WERI-Rb-1 (cell line): ENCODE measurements at regions not wholly inside any gene's neighbourhood (a gene's known extent, or its start where the extent isn't known, plus 50 kb on each side); places are given as distances from the start of the nearest gene placed in this dataset.
"Not testable (repeated sequence)": the region's sequence is repeated elsewhere in the genome, so short reads cannot be mapped to it uniquely, and the experiment has no call there.

Experiments used
- DNase-seq: peaks from one replicate; pipeline ENCODE4 v3.0.0-alpha.2; 2020
- H3K27ac ChIP-seq: fragments of 250-450 bp; sonication (Bioruptor Pico); 2 replicates; pipeline ENCODE4 v1.5.1; 2020; ENCODE audit warnings: mild to moderate bottlenecking, moderate library complexity
- H3K27me3 ChIP-seq: fragments of 250-450 bp; sonication (Bioruptor Pico); 2 replicates; pipeline ENCODE4 v1.5.1; 2021; ENCODE audit warnings: mild to moderate bottlenecking, low read depth, moderate library complexity; ENCODE audit not compliant: insufficient read depth, severe bottlenecking
- H3K36me3 ChIP-seq: fragments of 250-450 bp; sonication (Bioruptor Pico); 2 replicates; pipeline ENCODE4 v1.5.1; 2020; ENCODE audit warnings: mild to moderate bottlenecking, moderate library complexity
- H3K4me3 ChIP-seq: 2 replicates; pipeline ENCODE4 v1.5.1; 2011; ENCODE audit warnings: low read depth, mild to moderate bottlenecking, control low read depth, low read length
- H3K9me3 ChIP-seq: fragments of 250-450 bp; sonication (Bioruptor Pico); 2 replicates; pipeline ENCODE4 v1.5.1; 2021; ENCODE audit warnings: mild to moderate bottlenecking, moderate library complexity; ENCODE audit not compliant: severe bottlenecking
- TF ChIP-seq, protein P1 (sequence below): IDR thresholded peaks from 2 replicates; pipeline ENCODE4 v1.5.1; 2011; ENCODE audit warnings: low read depth, mild to moderate bottlenecking, control low read depth, inconsistent platforms, low read length

DNA sequence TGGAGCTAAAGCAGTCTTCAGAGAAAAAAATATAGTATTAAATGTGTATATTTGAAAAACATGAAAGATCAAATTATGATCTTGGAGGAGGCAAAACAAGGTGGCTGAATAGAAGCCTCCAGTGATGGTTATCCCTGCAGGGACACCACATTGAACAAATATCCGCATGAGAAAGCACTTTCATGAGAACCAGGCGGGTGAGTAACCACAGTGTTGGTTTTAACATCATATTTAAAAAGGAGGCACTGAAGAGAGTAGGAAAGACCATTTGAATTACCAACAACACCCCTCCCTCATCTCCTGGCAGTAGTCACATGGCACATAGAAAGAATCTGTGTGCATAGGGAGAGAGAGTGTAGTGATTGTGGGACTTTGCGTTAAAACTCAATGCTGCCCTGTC, 759.6 kb upstream of the NRXN1 start:
- H3K27ac ChIP-seq: no peak overlapping the region
- H3K4me3 ChIP-seq: no peak overlapping the region
- TF ChIP-seq, protein P1, sequence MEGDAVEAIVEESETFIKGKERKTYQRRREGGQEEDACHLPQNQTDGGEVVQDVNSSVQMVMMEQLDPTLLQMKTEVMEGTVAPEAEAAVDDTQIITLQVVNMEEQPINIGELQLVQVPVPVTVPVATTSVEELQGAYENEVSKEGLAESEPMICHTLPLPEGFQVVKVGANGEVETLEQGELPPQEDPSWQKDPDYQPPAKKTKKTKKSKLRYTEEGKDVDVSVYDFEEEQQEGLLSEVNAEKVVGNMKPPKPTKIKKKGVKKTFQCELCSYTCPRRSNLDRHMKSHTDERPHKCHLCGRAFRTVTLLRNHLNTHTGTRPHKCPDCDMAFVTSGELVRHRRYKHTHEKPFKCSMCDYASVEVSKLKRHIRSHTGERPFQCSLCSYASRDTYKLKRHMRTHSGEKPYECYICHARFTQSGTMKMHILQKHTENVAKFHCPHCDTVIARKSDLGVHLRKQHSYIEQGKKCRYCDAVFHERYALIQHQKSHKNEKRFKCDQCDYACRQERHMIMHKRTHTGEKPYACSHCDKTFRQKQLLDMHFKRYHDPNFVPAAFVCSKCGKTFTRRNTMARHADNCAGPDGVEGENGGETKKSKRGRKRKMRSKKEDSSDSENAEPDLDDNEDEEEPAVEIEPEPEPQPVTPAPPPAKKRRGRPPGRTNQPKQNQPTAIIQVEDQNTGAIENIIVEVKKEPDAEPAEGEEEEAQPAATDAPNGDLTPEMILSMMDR: no peak
- no peaks in the 10 kb centered on the region for H3K36me3 ChIP-seq
- no peaks in the 10 kb centered on the region for H3K9me3 ChIP-seq
- no peak for DNase-seq
- H3K27me3 ChIP-seq: no peaks in the 10 kb centered on the region

DNA sequence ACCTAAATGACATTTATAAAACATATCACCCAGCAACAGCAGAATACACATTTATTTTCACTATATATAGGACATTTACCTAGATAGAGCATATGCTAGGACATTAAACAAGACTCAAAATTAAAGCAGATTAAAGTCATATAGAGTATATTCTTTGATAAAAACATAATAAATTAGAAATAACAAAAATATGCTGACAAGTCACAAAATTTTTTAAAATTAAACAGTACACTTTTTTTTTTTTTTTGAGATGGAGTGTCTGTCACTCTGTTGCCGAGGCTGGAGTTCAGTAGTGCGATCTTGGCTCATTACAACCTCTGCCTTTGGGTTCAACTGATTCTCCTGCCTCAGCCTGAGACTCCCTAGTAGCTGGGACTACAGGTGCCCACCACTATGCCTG, 758.9 kb upstream of the NRXN1 start:
- no peaks in the 10 kb centered on the region for H3K36me3 ChIP-seq
- TF ChIP-seq, protein P1: no peak
- H3K9me3 ChIP-seq: no peaks in the 10 kb centered on the region
- no peaks in the 10 kb centered on the region for H3K27me3 ChIP-seq
- no peak overlapping the region for H3K4me3 ChIP-seq
- no peak overlapping the region for H3K27ac ChIP-seq
- no peak for DNase-seq

DNA sequence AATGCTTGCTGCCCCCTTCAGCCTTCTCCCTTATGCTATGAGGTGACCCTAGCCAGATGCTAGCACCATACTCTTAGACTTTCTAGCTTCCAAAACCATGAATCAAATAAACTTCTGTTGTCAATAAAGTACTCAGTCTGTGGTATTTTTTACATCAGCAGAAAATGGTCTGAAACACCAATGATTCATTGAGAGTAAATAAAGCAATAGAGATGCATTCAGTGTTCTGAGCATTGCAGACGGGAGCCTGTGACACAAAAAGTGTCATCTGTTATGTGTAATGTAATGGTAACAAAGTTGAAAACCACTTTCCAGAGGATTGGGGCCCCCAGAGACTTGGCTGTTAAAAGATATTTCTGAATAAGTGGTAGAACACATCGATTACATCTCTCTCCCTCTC, 758.0 kb upstream of the NRXN1 start:
- H3K36me3 ChIP-seq: no peaks in the 10 kb centered on the region

DNA sequence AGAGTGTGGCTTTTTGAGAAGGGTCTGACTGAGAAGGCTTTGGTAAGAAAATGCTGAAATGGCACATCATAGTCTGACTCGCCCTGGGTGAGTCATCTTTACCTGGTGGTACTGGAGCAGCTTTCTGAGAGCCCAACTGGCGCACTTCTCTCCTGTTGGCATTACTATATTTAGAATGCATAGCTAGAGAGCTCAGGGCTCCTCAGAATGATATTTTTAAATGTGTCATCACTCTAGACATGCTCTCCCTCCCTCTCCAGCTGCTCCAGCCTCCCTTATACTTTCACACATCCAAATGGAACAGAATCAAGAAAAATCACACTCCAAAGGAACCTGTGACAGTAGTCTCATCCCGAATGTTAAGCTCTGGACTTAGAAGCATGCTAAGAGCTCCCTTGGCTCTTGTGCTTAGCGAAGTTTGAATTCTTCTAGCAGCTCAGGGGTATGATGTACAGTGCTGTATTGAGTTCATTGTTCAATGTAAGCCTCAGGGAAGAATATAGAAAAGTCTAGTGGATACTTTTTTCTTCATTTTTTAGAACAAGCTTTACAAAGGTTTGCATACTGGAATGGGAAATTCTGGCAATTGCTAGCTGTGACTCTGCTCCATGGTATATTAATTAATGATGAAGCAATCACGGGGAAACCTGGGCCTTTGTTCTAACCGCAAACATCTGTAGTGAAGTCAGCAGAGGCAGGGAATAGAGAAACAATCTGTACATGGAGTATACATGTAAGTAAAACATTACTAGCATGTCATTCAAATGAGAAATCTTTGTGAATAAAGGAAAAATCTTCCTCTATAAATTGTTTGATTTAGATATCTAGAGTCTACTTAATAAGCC, 751.2 kb upstream of the NRXN1 start:
- Histone ChIP-seq H3K36me3 (no peaks in the 10 kb centered on the region), H3K27me3 (no peaks in the 10 kb centered on the region), H3K9me3 (no peaks in the 10 kb centered on the region), H3K27ac (no peak overlapping the region), H3K4me3 (no peak overlapping the region)
- TF ChIP-seq, protein P1: no peak
- no peak for DNase-seq

More for the DNA sequence above, 758.0 kb upstream of the NRXN1 start:
- H3K27me3 ChIP-seq: no peaks in the 10 kb centered on the region
- no peaks in the 10 kb centered on the region for H3K9me3 ChIP-seq
- no peak for DNase-seq
- TF ChIP-seq, protein P1: no peak
- no peak overlapping the region for H3K4me3 ChIP-seq
- no peak overlapping the region for H3K27ac ChIP-seq

DNA sequence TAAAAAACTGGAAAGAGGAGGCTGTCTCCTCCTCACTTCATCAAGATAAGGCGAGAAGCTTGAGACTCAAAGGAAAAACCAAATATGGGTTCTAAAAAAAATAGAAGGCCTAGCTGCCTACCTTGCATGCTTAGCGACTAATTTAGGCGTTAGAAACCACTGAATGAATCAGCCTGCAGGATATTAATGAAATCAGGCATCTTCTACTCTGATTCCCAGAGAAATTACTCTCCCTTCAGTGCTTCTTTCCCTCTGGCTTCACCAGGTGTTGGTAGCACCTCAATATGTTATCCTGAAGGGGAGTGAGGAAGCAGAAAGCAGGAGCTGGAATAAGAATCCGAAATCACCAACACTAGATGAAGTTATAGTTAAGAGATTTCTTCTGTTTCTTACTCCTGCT, 749.8 kb upstream of the NRXN1 start:
- Histone ChIP-seq H3K9me3 (no peaks in the 10 kb centered on the region), H3K4me3 (no peak overlapping the region), H3K36me3 (no peaks in the 10 kb centered on the region), H3K27ac (no peak overlapping the region), H3K27me3 (no peaks in the 10 kb centered on the region)
- TF ChIP-seq, protein P1: no peak
- DNase-seq: no peak

DNA sequence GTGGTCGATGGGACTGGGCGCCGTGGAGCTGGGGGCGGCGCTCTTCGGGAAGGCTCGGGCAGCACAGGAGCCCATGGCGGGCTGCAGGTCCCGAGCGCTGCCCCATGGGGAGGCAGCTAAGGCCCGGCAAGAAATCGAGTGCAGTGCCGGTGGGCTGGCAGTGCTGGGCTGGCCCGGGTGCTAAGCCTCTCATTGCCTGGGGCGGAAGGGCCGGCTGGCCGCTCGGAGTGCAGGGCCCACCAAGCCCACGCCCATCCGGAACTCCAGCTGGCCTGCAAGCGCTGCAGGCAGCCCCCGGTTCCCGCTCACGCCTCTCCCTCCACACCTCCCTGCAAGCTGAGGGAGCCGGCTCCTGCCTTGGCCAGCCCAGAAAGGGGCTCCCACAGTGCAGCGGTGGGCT, 748.4 kb upstream of the NRXN1 start:
- Histone ChIP-seq H3K36me3 (no peaks in the 10 kb centered on the region), H3K27me3 (no peaks in the 10 kb centered on the region), H3K9me3 (no peaks in the 10 kb centered on the region), H3K4me3 (no peak overlapping the region), H3K27ac (no peak overlapping the region)
- TF ChIP-seq, protein P1: no peak
- no peak for DNase-seq

DNA sequence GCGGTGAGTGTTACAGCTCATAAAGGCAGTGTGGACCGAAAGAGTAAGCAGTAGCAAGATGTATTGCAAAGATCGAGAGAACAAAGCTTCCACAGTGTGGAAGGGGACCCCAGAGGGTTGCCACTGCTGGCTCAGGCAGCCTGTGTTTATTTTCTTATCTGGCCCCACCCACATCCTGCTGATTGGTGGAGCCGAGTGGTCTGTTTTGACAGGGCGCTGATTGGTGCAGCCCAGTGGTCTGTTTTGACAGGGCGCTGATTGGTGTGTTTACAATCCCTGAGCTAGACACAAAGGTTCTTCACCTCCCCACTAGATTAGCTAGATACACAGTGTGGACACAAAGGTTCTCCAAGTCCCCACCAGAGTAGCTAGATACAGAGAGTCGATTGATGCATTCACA, 747.8 kb upstream of the NRXN1 start:
- H3K27ac ChIP-seq, DNase-seq, H3K36me3 ChIP-seq, H3K9me3 ChIP-seq, H3K27me3 ChIP-seq, H3K4me3 ChIP-seq: not testable (repeated sequence)
